ENCODE measurements at regions not wholly inside any gene's neighbourhood (a gene's known extent, or its start where the extent isn't known, plus 50 kb on each side); places are given as distances from the start of the nearest gene placed in this dataset.

- Histone ChIP-seq H3K9me3 (ENCODE audit: insufficient read depth, low read length) (0 out of 2 replicates have a peak, but pooled peaks cover 4% of the 10 kb centered on the region), H3K4me3 (ENCODE audit: insufficient read length, low read depth) (no peak overlapping the region), H3K27me3 (ENCODE audit: insufficient read depth, insufficient read length) (no peaks in the 10 kb centered on the region), H3K36me3 (ENCODE audit: insufficient read depth, insufficient read length, low read length) (no peaks in the 10 kb centered on the region), H3K4me1 (ENCODE audit: insufficient read depth, insufficient read length) (peaks cover 5% of the 10 kb centered on the region), H3K9ac (ENCODE audit: insufficient read length, low read depth) (no peak overlapping the region)
- DNase-seq (ENCODE audit: low read depth, low spot score): no peak
- no peak for TF ChIP-seq SUZ12 (IDR thresholded peaks at IDR 0.05; ENCODE audit: extremely low read depth, insufficient read depth, insufficient read length)
- TF ChIP-seq ZNF274 (IDR thresholded peaks at IDR 0.05; ENCODE audit: low read depth, low read length): no peak
- no peak for TF ChIP-seq YY1 (IDR thresholded peaks at IDR 0.05; ENCODE audit: insufficient read depth, insufficient read length)
Measured at GRCh38 chr12:4049298-4050080, 176.3 kb upstream of the PARP11 start.

- TF ChIP-seq ZNF274 (IDR thresholded peaks at IDR 0.05; ENCODE audit: low read depth, low read length): no peak
- TF ChIP-seq YY1 (IDR thresholded peaks at IDR 0.05; ENCODE audit: insufficient read depth, insufficient read length): no peak
- TF ChIP-seq SUZ12 (IDR thresholded peaks at IDR 0.05; ENCODE audit: extremely low read depth, insufficient read depth, insufficient read length): no peak
Measured at GRCh38 chr12:4047421-4047820, 174.2 kb upstream of the PARP11 start.

GRCh38 chr12:4046495-4046840, 173.3 kb upstream of the PARP11 start:
- no peak overlapping the region for H3K9ac ChIP-seq (ENCODE audit: insufficient read length, low read depth)
- H3K36me3 ChIP-seq (ENCODE audit: insufficient read depth, insufficient read length, low read length): no peaks in the 10 kb centered on the region
- H3K9me3 ChIP-seq (ENCODE audit: insufficient read depth, low read length): peaks cover 18% of the 10 kb centered on the region
- no peaks in the 10 kb centered on the region for H3K27me3 ChIP-seq (ENCODE audit: insufficient read depth, insufficient read length)
- no peak for DNase-seq (ENCODE audit: low read depth, low spot score)
- TF ChIP-seq ZNF274 (IDR thresholded peaks at IDR 0.05; ENCODE audit: low read depth, low read length): no peak
- no peak for TF ChIP-seq SUZ12 (IDR thresholded peaks at IDR 0.05; ENCODE audit: extremely low read depth, insufficient read depth, insufficient read length)
- TF ChIP-seq YY1 (IDR thresholded peaks at IDR 0.05; ENCODE audit: insufficient read depth, insufficient read length): no peak
- no peak overlapping the region for H3K4me3 ChIP-seq (ENCODE audit: insufficient read length, low read depth)
- H3K4me1 ChIP-seq (ENCODE audit: insufficient read depth, insufficient read length): peaks cover 5% of the 10 kb centered on the region

More at GRCh38 chr12:4047421-4047820, 174.2 kb upstream of the PARP11 start:
- H3K27me3 ChIP-seq (ENCODE audit: insufficient read depth, insufficient read length): no peaks in the 10 kb centered on the region
- H3K9me3 ChIP-seq (ENCODE audit: insufficient read depth, low read length): peaks cover 18% of the 10 kb centered on the region
- H3K36me3 ChIP-seq (ENCODE audit: insufficient read depth, insufficient read length, low read length): no peaks in the 10 kb centered on the region
- no peak for DNase-seq (ENCODE audit: low read depth, low spot score)
- peaks cover 5% of the 10 kb centered on the region for H3K4me1 ChIP-seq (ENCODE audit: insufficient read depth, insufficient read length)
- no peak overlapping the region for H3K4me3 ChIP-seq (ENCODE audit: insufficient read length, low read depth)
- no peak overlapping the region for H3K9ac ChIP-seq (ENCODE audit: insufficient read length, low read depth)

GRCh38 chr12:4045786-4046494, 172.7 kb upstream of the PARP11 start:
- TF ChIP-seq ZNF274 (IDR thresholded peaks at IDR 0.05; ENCODE audit: low read depth, low read length) (no peak), SUZ12 (IDR thresholded peaks at IDR 0.05; ENCODE audit: extremely low read depth, insufficient read depth, insufficient read length) (no peak), YY1 (IDR thresholded peaks at IDR 0.05; ENCODE audit: insufficient read depth, insufficient read length) (no peak)
- no peak for DNase-seq (ENCODE audit: low read depth, low spot score)
- Histone ChIP-seq H3K9me3 (ENCODE audit: insufficient read depth, low read length) (peaks cover 18% of the 10 kb centered on the region), H3K36me3 (ENCODE audit: insufficient read depth, insufficient read length, low read length) (no peaks in the 10 kb centered on the region), H3K27me3 (ENCODE audit: insufficient read depth, insufficient read length) (no peaks in the 10 kb centered on the region), H3K9ac (ENCODE audit: insufficient read length, low read depth) (no peak overlapping the region), H3K4me1 (ENCODE audit: insufficient read depth, insufficient read length) (peaks cover 5% of the 10 kb centered on the region), H3K4me3 (ENCODE audit: insufficient read length, low read depth) (no peak overlapping the region)

- Histone ChIP-seq H3K4me3 (ENCODE audit: insufficient read length, low read depth) (no peak overlapping the region), H3K27me3 (ENCODE audit: insufficient read depth, insufficient read length) (no peaks in the 10 kb centered on the region), H3K36me3 (ENCODE audit: insufficient read depth, insufficient read length, low read length) (no peaks in the 10 kb centered on the region), H3K9me3 (ENCODE audit: insufficient read depth, low read length) (peaks cover 18% of the 10 kb centered on the region), H3K9ac (ENCODE audit: insufficient read length, low read depth) (no peak overlapping the region), H3K4me1 (ENCODE audit: insufficient read depth, insufficient read length) (peaks cover 5% of the 10 kb centered on the region)
- no peak for DNase-seq (ENCODE audit: low read depth, low spot score)
- no peak for TF ChIP-seq YY1 (IDR thresholded peaks at IDR 0.05; ENCODE audit: insufficient read depth, insufficient read length)
- no peak for TF ChIP-seq ZNF274 (IDR thresholded peaks at IDR 0.05; ENCODE audit: low read depth, low read length)
- no peak for TF ChIP-seq SUZ12 (IDR thresholded peaks at IDR 0.05; ENCODE audit: extremely low read depth, insufficient read depth, insufficient read length)
Measured at GRCh38 chr12:4044736-4045730, 171.8 kb upstream of the PARP11 start.

- H3K9ac ChIP-seq (ENCODE audit: insufficient read length, low read depth): no peak overlapping the region
- DNase-seq (ENCODE audit: low read depth, low spot score): no peak
- no peak overlapping the region for H3K4me3 ChIP-seq (ENCODE audit: insufficient read length, low read depth)
- H3K4me1 ChIP-seq (ENCODE audit: insufficient read depth, insufficient read length): peaks cover 5% of the 10 kb centered on the region
- no peaks in the 10 kb centered on the region for H3K27me3 ChIP-seq (ENCODE audit: insufficient read depth, insufficient read length)
- H3K36me3 ChIP-seq (ENCODE audit: insufficient read depth, insufficient read length, low read length): no peaks in the 10 kb centered on the region
- TF ChIP-seq SUZ12 (IDR thresholded peaks at IDR 0.05; ENCODE audit: extremely low read depth, insufficient read depth, insufficient read length): no peak
- TF ChIP-seq ZNF274 (IDR thresholded peaks at IDR 0.05; ENCODE audit: low read depth, low read length): no peak
- TF ChIP-seq YY1 (IDR thresholded peaks at IDR 0.05; ENCODE audit: insufficient read depth, insufficient read length): no peak
- peaks cover 18% of the 10 kb centered on the region for H3K9me3 ChIP-seq (ENCODE audit: insufficient read depth, low read length)
Measured at GRCh38 chr12:4044101-4044500, 170.9 kb upstream of the PARP11 start.
